ENCODE measurements at regions not wholly inside any gene's neighbourhood (a gene's known extent, or its start where the extent isn't known, plus 50 kb on each side); places are given as distances from the start of the nearest gene placed in this dataset.

GRCh38 chr13:53422415-53422814, 393.8 kb downstream of the OLFM4 start:
- TF ChIP-seq, protein P1, sequence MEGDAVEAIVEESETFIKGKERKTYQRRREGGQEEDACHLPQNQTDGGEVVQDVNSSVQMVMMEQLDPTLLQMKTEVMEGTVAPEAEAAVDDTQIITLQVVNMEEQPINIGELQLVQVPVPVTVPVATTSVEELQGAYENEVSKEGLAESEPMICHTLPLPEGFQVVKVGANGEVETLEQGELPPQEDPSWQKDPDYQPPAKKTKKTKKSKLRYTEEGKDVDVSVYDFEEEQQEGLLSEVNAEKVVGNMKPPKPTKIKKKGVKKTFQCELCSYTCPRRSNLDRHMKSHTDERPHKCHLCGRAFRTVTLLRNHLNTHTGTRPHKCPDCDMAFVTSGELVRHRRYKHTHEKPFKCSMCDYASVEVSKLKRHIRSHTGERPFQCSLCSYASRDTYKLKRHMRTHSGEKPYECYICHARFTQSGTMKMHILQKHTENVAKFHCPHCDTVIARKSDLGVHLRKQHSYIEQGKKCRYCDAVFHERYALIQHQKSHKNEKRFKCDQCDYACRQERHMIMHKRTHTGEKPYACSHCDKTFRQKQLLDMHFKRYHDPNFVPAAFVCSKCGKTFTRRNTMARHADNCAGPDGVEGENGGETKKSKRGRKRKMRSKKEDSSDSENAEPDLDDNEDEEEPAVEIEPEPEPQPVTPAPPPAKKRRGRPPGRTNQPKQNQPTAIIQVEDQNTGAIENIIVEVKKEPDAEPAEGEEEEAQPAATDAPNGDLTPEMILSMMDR (IDR thresholded peaks at IDR 0.05): no peak
- no peak for TF ChIP-seq POLR2A (IDR thresholded peaks at IDR 0.05)
- no peak for TF ChIP-seq EP300 (IDR thresholded peaks at IDR 0.05)

Measured in tibial nerve (tissue), 4 donors.